GM10266 (cell line): ENCODE measurements at regions not wholly inside any gene's neighbourhood (a gene's known extent, or its start where the extent isn't known, plus 50 kb on each side); places are given as distances from the start of the nearest gene placed in this dataset.

Experiments used
- DNase-seq: peaks from one replicate; pipeline ENCODE4 v3.0.0; 2012; ENCODE audit errors: extremely low spot score
- CTCF ChIP-seq: IDR thresholded peaks from 2 replicates; pipeline ENCODE4 v1.5.1; 2012; ENCODE audit warnings: mild to moderate bottlenecking, low read depth; ENCODE audit not compliant: control insufficient read depth, insufficient read depth; ENCODE audit errors: missing control alignments

GRCh38 chr5:88436290-88436689, 167.6 kb upstream of the TMEM161B start:
- TF ChIP-seq CTCF: no peak

GRCh38 chr5:88428633-88429032, 160.0 kb upstream of the TMEM161B start:
- DNase-seq: no peak

More at GRCh38 chr5:88436290-88436689, 167.6 kb upstream of the TMEM161B start:
- DNase-seq: no peak

GRCh38 chr5:88426441-88426840, 157.8 kb upstream of the TMEM161B start:
- DNase-seq: no peak

More at GRCh38 chr5:88428633-88429032, 160.0 kb upstream of the TMEM161B start:
- no peak for TF ChIP-seq CTCF

GRCh38 chr5:88425124-88425523, 156.5 kb upstream of the TMEM161B start:
- no peak for TF ChIP-seq CTCF
- no peak for DNase-seq

More at GRCh38 chr5:88426441-88426840, 157.8 kb upstream of the TMEM161B start:
- TF ChIP-seq CTCF: no peak

GRCh38 chr5:88419931-88420330, 151.3 kb upstream of the TMEM161B start:
- DNase-seq: no peak
- TF ChIP-seq CTCF: no peak

- no peak for DNase-seq
- no peak for TF ChIP-seq CTCF
Measured at GRCh38 chr5:88407341-88407740, 138.7 kb upstream of the TMEM161B start.

GRCh38 chr5:88405783-88406182, 137.1 kb upstream of the TMEM161B start:
- TF ChIP-seq CTCF: no peak
- DNase-seq: no peak

- no peak for TF ChIP-seq CTCF
- no peak for DNase-seq
Measured at GRCh38 chr5:88404405-88404804, 135.8 kb upstream of the TMEM161B start.
